HG02623 (cell line): ENCODE measurements at regions not wholly inside any gene's neighbourhood (a gene's known extent, or its start where the extent isn't known, plus 50 kb on each side); places are given as distances from the start of the nearest gene placed in this dataset.
"Not testable (repeated sequence)": the region's sequence is repeated elsewhere in the genome, so short reads cannot be mapped to it uniquely, and the experiment has no call there.

Source experiments
- ATAC-seq: cut with Tn5 transposase; IDR thresholded peaks from one replicate; pipeline ENCODE4 v1.9.1; 2021; ENCODE audit warnings: moderate library complexity; ENCODE audit not compliant: unreplicated experiment

DNA sequence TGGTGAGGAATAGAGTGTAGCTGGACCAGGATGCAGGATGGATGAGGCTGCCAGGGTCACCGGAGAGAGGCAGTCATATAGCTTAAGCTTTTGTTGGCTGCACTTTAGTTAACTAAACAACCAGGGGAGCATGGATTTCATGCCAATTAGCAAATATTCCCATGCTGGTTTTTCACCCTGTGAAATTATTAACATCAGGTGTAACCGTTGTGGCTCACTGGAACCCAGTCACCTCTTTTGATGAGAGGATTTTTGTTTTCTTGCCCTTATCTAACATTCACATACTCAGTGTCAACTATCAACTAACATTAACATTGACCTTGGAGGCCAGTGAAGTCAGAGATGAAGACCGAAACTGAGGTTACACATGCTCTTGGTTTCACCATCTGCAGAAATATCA is 97.2 kb upstream of the BASP1 start:
- ATAC-seq, result no peak

GRCh38 chr5:17121776-17122175 is 95.7 kb upstream of the BASP1 start:
- ATAC-seq, result no peak

DNA sequence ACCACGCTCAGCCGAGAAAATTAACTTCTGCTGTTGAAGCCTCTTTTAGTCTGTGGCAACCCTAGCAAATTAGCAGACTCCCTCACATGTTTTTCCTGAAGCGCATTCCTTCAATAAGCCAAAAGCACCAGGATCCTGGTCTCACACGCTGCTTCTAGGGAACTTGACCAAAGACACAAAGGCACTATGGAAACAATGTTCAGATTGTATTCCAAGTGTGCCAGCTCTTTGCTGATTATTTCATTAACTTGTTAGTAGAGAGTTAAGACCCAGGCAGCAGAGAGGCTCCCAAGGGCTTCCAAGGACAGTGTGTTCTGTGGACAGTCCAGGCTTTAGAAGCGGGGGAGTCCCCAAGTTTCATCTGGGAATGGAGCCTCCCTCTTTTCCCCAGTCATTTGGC is 94.4 kb upstream of the BASP1 start:
- no peak for ATAC-seq

- ATAC-seq, result not testable (repeated sequence)
Measured at GRCh38 chr5:17123773-17124172, 93.7 kb upstream of the BASP1 start.

GRCh38 chr5:17127743-17128231 is 89.6 kb upstream of the BASP1 start:
- ATAC-seq, result no peak

DNA sequence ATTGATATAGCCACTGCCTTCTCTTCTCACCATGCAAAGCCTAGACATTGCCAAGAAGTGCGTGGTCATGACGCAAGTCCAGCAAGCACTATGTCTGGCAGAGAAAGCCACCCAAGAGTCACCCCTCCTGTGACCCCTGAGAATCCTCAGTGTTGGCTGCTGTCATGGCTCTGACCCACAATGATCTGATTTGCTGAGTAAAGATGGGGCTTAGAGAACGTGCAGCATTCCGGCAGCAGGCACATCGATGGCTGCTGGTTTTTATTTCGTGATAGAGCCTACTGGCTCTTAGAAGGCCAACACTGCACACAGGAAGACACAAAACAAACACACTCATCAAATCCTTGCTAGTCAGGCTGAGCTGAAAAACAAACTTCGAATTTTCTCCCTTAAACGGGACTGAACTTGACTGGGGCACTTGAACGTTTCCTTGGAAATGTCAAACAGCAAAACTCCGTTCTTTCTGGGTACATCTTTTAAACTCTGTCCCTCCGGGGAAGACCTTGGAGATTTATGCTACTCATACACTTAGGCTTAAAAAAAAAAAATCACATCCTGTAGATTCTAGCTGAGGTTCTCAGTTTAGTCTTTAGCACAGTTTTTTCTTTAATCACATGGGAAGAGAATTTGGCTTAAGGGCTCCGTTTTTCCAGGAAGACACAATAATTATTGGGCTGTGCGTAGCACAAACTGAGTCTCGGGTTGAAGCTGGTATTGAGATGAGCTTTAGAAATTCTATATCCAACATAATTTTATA is 88.2 kb upstream of the BASP1 start:
- no peak for ATAC-seq

GRCh38 chr5:17130302-17130701 is 87.1 kb upstream of the BASP1 start:
- not testable (repeated sequence) for ATAC-seq

- peak; percentile 85 for ATAC-seq
Measured at GRCh38 chr5:17132444-17133083, 84.9 kb upstream of the BASP1 start.

- no peak for ATAC-seq
Measured at GRCh38 chr5:17135050-17135449, 82.4 kb upstream of the BASP1 start.

- ATAC-seq, result no peak
Measured at GRCh38 chr5:17143335-17143734, 74.1 kb upstream of the BASP1 start.

GRCh38 chr5:17146280-17146841 is 71.1 kb upstream of the BASP1 start:
- ATAC-seq, result no peak

GRCh38 chr5:17147170-17147569 is 70.3 kb upstream of the BASP1 start:
- ATAC-seq, result no peak

GRCh38 chr5:17147617-17148016 is 69.8 kb upstream of the BASP1 start:
- no peak for ATAC-seq

GRCh38 chr5:17148481-17148880 is 69.0 kb upstream of the BASP1 start:
- no peak for ATAC-seq

GRCh38 chr5:17149786-17150185 is 67.6 kb upstream of the BASP1 start:
- no peak for ATAC-seq

- ATAC-seq, result no peak
Measured at GRCh38 chr5:17150531-17150930, 66.9 kb upstream of the BASP1 start.

DNA sequence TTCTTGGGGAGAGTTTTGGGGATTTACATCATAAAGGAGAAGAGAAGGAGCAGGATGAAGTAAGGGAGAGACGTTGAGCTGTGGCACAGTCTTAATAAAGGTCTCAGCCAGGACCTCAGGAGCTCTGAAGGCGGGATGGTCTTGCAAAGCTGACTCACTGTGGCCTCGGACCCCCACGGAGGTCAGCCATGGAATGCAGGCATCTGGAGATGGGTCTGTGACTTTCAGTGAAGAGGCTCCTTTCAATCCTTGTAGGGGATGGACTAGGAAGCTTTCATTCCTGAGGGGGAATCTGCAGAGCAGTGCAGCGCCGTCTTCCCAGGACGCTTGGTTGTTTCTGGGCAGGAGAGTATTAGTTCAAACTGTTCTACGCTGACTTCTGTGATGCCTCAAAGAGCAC is 65.7 kb upstream of the BASP1 start:
- ATAC-seq, result no peak

DNA sequence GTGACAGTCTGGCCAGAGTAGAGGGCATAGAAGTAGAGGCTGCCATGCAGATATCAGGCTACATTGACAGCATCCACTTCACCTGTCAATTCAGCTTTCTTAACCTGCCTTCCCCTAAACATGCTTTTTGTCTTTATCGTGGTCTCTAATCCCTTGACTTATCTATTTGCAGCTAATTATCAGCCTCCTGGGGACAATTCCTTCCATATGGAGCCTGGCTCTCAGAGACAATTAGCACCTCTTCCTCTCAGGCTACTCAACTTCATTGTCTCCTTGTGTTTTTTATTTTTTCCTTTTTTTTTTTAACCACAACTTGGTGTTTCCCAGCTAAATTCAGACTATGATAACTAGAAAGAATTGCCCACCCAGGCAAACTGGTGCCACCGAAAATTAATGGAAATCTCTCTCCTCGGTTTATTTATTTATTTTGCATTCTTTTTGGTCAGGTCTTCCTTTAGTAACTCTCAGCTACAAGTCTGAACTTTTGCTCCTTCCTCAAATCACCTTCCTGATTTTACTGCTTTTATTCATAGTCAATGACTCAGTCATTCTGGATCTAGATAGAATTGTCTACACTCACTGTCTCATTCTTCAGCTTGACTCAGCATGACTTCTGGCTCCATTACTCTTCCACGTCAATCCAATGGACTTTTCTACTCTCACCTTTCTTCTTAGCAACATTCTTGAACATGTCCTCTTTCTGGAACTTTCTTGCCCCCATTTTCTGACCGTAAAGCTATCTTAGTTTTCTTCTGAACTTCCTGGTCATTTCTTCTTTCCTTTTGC is 63.0 kb upstream of the BASP1 start:
- ATAC-seq, result no peak

DNA sequence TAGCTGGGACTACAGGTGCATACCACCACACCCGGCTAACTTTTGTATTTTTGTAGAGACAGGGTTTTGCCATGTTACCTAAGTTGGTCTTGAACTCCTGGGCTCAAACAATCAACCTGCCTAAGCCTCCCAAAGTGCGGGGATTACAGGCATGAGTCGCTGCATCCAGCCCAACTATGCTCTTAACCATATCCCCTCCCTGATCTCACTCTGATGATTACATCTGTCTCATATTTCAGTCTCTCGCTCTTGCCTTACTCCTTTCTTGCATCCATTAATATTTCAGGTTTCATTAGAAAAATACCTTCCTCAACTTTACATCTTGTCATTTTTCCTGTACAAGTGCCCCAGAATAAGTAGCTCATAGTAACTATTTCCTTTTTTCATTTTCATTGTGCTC is 61.0 kb upstream of the BASP1 start:
- ATAC-seq, result no peak

GRCh38 chr5:17157294-17157693 is 60.1 kb upstream of the BASP1 start:
- ATAC-seq, result no peak

DNA sequence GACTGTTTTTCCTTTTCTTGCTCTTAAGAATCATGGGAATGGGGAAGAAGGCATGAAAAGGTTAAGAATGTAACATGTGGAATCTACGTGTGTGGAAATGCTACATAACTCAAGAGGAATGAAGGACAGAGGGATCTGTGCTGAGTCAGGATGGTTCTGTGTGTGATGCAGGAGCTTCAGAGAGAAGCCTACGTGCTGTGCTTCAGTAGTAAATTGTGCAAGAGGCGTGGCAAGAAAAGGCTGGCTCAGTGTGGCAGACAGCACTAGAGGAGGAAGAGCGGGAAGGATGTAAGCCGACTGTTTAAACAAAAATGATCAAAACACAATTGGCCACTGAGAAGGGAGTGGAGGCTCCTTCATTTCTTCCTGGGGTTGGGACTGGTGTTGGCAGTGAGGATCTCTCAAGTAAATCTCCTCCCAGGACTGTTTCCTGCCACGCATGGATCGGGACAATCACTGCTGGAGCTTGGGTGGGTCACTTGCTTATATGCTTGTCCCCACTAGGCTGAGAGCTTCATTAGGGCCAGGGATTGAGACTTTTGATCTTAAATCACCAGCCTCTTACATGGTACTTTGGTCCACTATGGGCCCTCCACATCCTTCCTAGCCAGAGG is 59.4 kb upstream of the BASP1 start:
- no peak for ATAC-seq
